ENCODE measurements at regions not wholly inside any gene's neighbourhood (a gene's known extent, or its start where the extent isn't known, plus 50 kb on each side); places are given as distances from the start of the nearest gene placed in this dataset.

GRCh38 chr12:66956300-66956699 lies 277.4 kb upstream of the GRIP1 start:
- H3K36me3 ChIP-seq: no peaks in the 10 kb centered on the region
- TF ChIP-seq POLR2A (IDR thresholded peaks at IDR 0.05) (no peak), CTCF (IDR thresholded peaks at IDR 0.05) (no peak)
- H3K4me3 ChIP-seq: no peak overlapping the region
- H3K9me3 ChIP-seq: no peaks in the 10 kb centered on the region
- WGBS, 4 donors: 94 to 99% (median 95%) methylated on average over 3 of the region's 3 CpGs
- intact Hi-C loops (cut with DNase I): no loop called here
- H3K27me3 ChIP-seq: no peaks in the 10 kb centered on the region
- H3K27ac ChIP-seq: no peak overlapping the region
- ATAC-seq (no peak), DNase-seq (no peak)
- H3K4me1 ChIP-seq: no peaks in the 10 kb centered on the region

- H3K27ac ChIP-seq: no peak overlapping the region
- 83 to 88% (median 85%) methylated on average over 2 of the region's 2 CpGs for WGBS, 4 donors
- no peaks in the 10 kb centered on the region for H3K4me1 ChIP-seq
- no peaks in the 10 kb centered on the region for H3K27me3 ChIP-seq
- H3K36me3 ChIP-seq: no peaks in the 10 kb centered on the region
- DNase-seq (no peak), ATAC-seq (no peak)
- intact Hi-C loops (cut with DNase I): no loop called here
- TF ChIP-seq CTCF (IDR thresholded peaks at IDR 0.05) (no peak), POLR2A (IDR thresholded peaks at IDR 0.05) (no peak)
- H3K4me3 ChIP-seq: no peak overlapping the region
- no peaks in the 10 kb centered on the region for H3K9me3 ChIP-seq
These were observed 280.4 kb upstream of the GRIP1 start for GRCh38 chr12:66959276-66959675.

- DNase-seq (no peak), ATAC-seq (no peak)
- 64 to 90% (median 76%) methylated on average over 1 of the region's 1 CpG for WGBS, 4 donors
- no peaks in the 10 kb centered on the region for H3K4me1 ChIP-seq
- H3K27ac ChIP-seq: no peak overlapping the region
- no peaks in the 10 kb centered on the region for H3K9me3 ChIP-seq
- intact Hi-C loops (cut with DNase I): no loop called here
- H3K27me3 ChIP-seq: no peaks in the 10 kb centered on the region
- TF ChIP-seq POLR2A (IDR thresholded peaks at IDR 0.05) (no peak), CTCF (IDR thresholded peaks at IDR 0.05) (no peak)
- H3K36me3 ChIP-seq: no peaks in the 10 kb centered on the region
- no peak overlapping the region for H3K4me3 ChIP-seq
These were observed 281.1 kb upstream of the GRIP1 start for GRCh38 chr12:66960006-66960405.

GRCh38 chr12:66960704-66961690 lies 282.1 kb upstream of the GRIP1 start:
- H3K27ac ChIP-seq: no peak overlapping the region
- no peak for DNase-seq
- H3K4me1 ChIP-seq: no peaks in the 10 kb centered on the region
- no peak for ATAC-seq
- H3K9me3 ChIP-seq: no peaks in the 10 kb centered on the region
- no peaks in the 10 kb centered on the region for H3K27me3 ChIP-seq
- no peaks in the 10 kb centered on the region for H3K36me3 ChIP-seq
- H3K4me3 ChIP-seq: no peak overlapping the region
- intact Hi-C loops (cut with DNase I): no loop called here
- TF ChIP-seq POLR2A (IDR thresholded peaks at IDR 0.05): no peak
- TF ChIP-seq CTCF (IDR thresholded peaks at IDR 0.05): no peak
- 55 to 66% (median 65%) methylated on average over 6 of the region's 6 CpGs for WGBS, 4 donors
